LNCaP clone FGC (cell line): ENCODE measurements at regions not wholly inside any gene's neighbourhood (a gene's known extent, or its start where the extent isn't known, plus 50 kb on each side); places are given as distances from the start of the nearest gene placed in this dataset.

Experiments used
- DNase-seq: peaks from one replicate; pipeline ENCODE4 v3.0.0-alpha.2; 2011; ENCODE audit warnings: low read depth
- H3K4me3 ChIP-seq: 2 replicates; pipeline ENCODE4 v1.5.1; 2011; ENCODE audit warnings: mild to moderate bottlenecking, low read depth, low read length, control low read depth
- TF ChIP-seq, protein P1 (sequence below): IDR thresholded peaks from 2 replicates; pipeline ENCODE4 v1.5.1; 2012; ENCODE audit warnings: mild to moderate bottlenecking; ENCODE audit not compliant: control insufficient read depth, insufficient read depth; ENCODE audit errors: extremely low read depth

- H3K4me3 ChIP-seq = no peak overlapping the region
- no peak for DNase-seq
- TF ChIP-seq, protein P1, sequence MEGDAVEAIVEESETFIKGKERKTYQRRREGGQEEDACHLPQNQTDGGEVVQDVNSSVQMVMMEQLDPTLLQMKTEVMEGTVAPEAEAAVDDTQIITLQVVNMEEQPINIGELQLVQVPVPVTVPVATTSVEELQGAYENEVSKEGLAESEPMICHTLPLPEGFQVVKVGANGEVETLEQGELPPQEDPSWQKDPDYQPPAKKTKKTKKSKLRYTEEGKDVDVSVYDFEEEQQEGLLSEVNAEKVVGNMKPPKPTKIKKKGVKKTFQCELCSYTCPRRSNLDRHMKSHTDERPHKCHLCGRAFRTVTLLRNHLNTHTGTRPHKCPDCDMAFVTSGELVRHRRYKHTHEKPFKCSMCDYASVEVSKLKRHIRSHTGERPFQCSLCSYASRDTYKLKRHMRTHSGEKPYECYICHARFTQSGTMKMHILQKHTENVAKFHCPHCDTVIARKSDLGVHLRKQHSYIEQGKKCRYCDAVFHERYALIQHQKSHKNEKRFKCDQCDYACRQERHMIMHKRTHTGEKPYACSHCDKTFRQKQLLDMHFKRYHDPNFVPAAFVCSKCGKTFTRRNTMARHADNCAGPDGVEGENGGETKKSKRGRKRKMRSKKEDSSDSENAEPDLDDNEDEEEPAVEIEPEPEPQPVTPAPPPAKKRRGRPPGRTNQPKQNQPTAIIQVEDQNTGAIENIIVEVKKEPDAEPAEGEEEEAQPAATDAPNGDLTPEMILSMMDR = no peak
Observed at GRCh38 chr4:138964716-138965426, 50.7 kb upstream of the NOCT start.

DNA sequence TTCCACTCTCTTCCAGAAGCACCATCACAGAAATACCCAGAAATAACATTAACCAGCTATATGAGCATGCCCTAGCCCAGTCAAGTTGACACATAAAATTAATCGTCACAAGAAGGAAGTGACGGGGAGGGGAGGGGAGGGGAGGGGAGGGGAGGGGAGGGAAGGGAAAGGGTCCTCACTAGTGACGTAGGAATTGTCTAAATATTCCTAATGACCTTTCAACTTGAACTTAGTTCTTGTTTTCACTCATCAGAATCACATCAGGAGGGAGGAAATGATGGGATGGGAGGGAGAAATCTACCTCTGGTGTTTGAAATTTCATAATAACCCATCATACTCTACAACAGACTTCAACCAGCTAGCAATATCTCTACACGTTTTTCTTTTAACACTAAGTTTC is 52.2 kb upstream of the NOCT start:
- TF ChIP-seq, protein P1 = no peak
- no peak overlapping the region for H3K4me3 ChIP-seq
- no peak for DNase-seq

- no peak for DNase-seq
- TF ChIP-seq, protein P1 = no peak
- no peak overlapping the region for H3K4me3 ChIP-seq
Observed at GRCh38 chr4:138961664-138962063, 53.9 kb upstream of the NOCT start.

GRCh38 chr4:138961129-138961528 is 54.5 kb upstream of the NOCT start:
- no peak overlapping the region for H3K4me3 ChIP-seq
- DNase-seq = no peak
- TF ChIP-seq, protein P1 = no peak

DNA sequence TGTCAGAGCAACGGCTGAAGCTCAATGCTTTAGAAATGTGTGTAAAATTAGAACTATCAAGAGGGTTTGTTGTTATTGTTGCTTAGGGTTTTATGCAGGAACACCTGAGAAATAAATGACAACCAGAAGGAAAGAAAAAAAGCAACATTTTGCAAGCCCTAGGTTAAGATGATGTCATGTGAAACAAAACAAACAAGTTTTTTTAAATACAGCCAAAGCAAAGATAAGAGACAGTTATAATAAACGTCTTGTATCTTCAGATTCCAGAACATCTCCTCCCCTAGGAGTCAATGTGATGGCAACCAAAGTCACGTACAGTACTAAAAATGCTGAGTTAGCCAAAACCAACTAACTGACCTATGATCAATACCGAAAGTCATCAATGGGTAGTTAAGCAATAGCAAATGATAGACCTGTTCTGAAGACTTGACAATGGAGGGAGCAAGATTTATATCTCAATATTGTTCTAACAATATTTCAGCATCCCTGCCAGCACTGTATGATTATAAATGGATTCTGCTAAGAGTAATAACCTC is 55.3 kb upstream of the NOCT start:
- DNase-seq = no peak
- H3K4me3 ChIP-seq = no peak overlapping the region
- TF ChIP-seq, protein P1 = no peak

GRCh38 chr4:138959097-138959815 is 56.3 kb upstream of the NOCT start:
- no peak for DNase-seq
- TF ChIP-seq, protein P1 = no peak
- H3K4me3 ChIP-seq = no peak overlapping the region
